SU-DHL-6 (cell line): ENCODE measurements at regions not wholly inside any gene's neighbourhood (a gene's known extent, or its start where the extent isn't known, plus 50 kb on each side); places are given as distances from the start of the nearest gene placed in this dataset.

ENCODE experiments used
- H2AFZ ChIP-seq: fragments of 200-600 bp; sonication (generic); 2 replicates; pipeline ENCODE4 v1.6.1; 2014; ENCODE audit warnings: low read depth, mild to moderate bottlenecking, moderate library complexity, mixed read lengths, antibody characterized with exemption, low read length; ENCODE audit not compliant: severe bottlenecking
- H3F3A ChIP-seq: fragments of 200-600 bp; shearing (Covaris generic); 2 replicates; pipeline ENCODE4 v1.6.0; 2016; ENCODE audit warnings: antibody characterized with exemption, mild to moderate bottlenecking; ENCODE audit not compliant: insufficient read depth
- H3K27ac ChIP-seq: fragments of 200-600 bp; sonication (generic); 2 replicates; pipeline ENCODE4 v1.5.1; 2016; ENCODE audit warnings: low read depth, mild to moderate bottlenecking, low read length, moderate library complexity, mixed read lengths
- H3K27me3 ChIP-seq: fragments of 200-600 bp; sonication (generic), shearing (Covaris generic); 2 replicates; pipeline ENCODE4 v1.6.0; 2014; ENCODE audit warnings: mild to moderate bottlenecking, low read length
- H3K36me3 ChIP-seq: fragments of 200-600 bp; sonication (generic); 2 replicates; pipeline ENCODE4 v1.6.1; 2014; ENCODE audit warnings: mild to moderate bottlenecking, low read length, mixed read lengths
- H3K4me2 ChIP-seq: fragments of 300-600, 200-600 bp; shearing (Covaris generic), sonication (generic); 2 replicates; pipeline ENCODE4 v1.6.0; 2014; ENCODE audit warnings: low read length, low read depth, mild to moderate bottlenecking; ENCODE audit not compliant: poor library complexity, severe bottlenecking
- H3K4me3 ChIP-seq: fragments of 200-600 bp; sonication (generic); 2 replicates; pipeline ENCODE4 v1.5.1; 2014; ENCODE audit warnings: antibody characterized with exemption, low read length, mild to moderate bottlenecking, mixed read lengths; ENCODE audit not compliant: insufficient read depth, poor library complexity, severe bottlenecking
- H3K79me2 ChIP-seq: fragments of 200-600 bp; sonication (generic); 2 replicates; pipeline ENCODE4 v1.6.1; 2014; ENCODE audit warnings: mild to moderate bottlenecking, low read length, moderate library complexity; ENCODE audit not compliant: insufficient read depth
- H3K9ac ChIP-seq: fragments of 200-600 bp; sonication (generic); 2 replicates; pipeline ENCODE4 v1.7.0; 2014; ENCODE audit warnings: mild to moderate bottlenecking, low read length
- H3K9me2 ChIP-seq: fragments of 200-600 bp; sonication (generic); replicated peaks from 2 replicates; pipeline ENCODE4 v1.6.1; 2014; ENCODE audit warnings: low read length; ENCODE audit not compliant: insufficient read depth
- H3K9me3 ChIP-seq: fragments of 200-600 bp; sonication (generic); 2 replicates; pipeline ENCODE4 v1.6.1; 2014; ENCODE audit warnings: low read length, mixed read lengths; ENCODE audit not compliant: insufficient read depth
- H4K20me1 ChIP-seq: fragments of 200-600 bp; sonication (generic); 2 replicates; pipeline ENCODE4 v1.6.1; 2014; ENCODE audit warnings: low read depth, mild to moderate bottlenecking, antibody characterized with exemption, low read length, moderate library complexity, mixed read lengths
- CTCF ChIP-seq: fragments of 200-600 bp; sonication (generic); IDR thresholded peaks from one replicate; pipeline ENCODE4 v1.5.1; 2017; ENCODE audit warnings: antibody characterized with exemption, mild to moderate bottlenecking, low read length, moderate library complexity; ENCODE audit not compliant: insufficient read depth, poor library complexity, severe bottlenecking
- EZH2phosphoT487 ChIP-seq: fragments of 200-600 bp; sonication (generic), shearing (Covaris generic); conservative IDR thresholded peaks from 2 replicates; pipeline ENCODE4 v1.6.1; 2018; ENCODE audit warnings: mild to moderate bottlenecking, antibody characterized with exemption, low read length, moderate library complexity, mixed read lengths

GRCh38 chr3:117547956-117548550 is 838.5 kb downstream of the TUSC7 start:
- Histone ChIP-seq H4K20me1 (no peaks in the 10 kb centered on the region), H3K9me3 (no peaks in the 10 kb centered on the region), H3K9ac (no peak overlapping the region), H3K4me3 (no peak overlapping the region), H2AFZ (no peak overlapping the region), H3K79me2 (no peaks in the 10 kb centered on the region), H3K4me2 (no peak overlapping the region), H3K36me3 (no peaks in the 10 kb centered on the region), H3K27me3 (no peaks in the 10 kb centered on the region), H3F3A (no peaks in the 10 kb centered on the region), H3K27ac (no peak overlapping the region), H3K9me2 (no peaks in the 10 kb centered on the region)
- TF ChIP-seq EZH2phosphoT487 = no peak
- no peak for TF ChIP-seq CTCF

- H3K9me3 ChIP-seq = no peaks in the 10 kb centered on the region
- no peak overlapping the region for H3K27ac ChIP-seq
- H3K27me3 ChIP-seq = no peaks in the 10 kb centered on the region
- H3K79me2 ChIP-seq = no peaks in the 10 kb centered on the region
- no peaks in the 10 kb centered on the region for H3K9me2 ChIP-seq
- no peak overlapping the region for H3K4me2 ChIP-seq
- H3K9ac ChIP-seq = no peak overlapping the region
- no peak overlapping the region for H2AFZ ChIP-seq
- H3K4me3 ChIP-seq = no peak overlapping the region
- no peak for TF ChIP-seq EZH2phosphoT487
- no peak for TF ChIP-seq CTCF
- H3F3A ChIP-seq = no peaks in the 10 kb centered on the region
- H3K36me3 ChIP-seq = no peaks in the 10 kb centered on the region
- H4K20me1 ChIP-seq = no peaks in the 10 kb centered on the region
Observed at GRCh38 chr3:117548600-117548999, 839.0 kb downstream of the TUSC7 start.

- Histone ChIP-seq H3K79me2 (no peaks in the 10 kb centered on the region), H3K4me2 (no peak overlapping the region), H2AFZ (no peak overlapping the region), H3K9me3 (no peaks in the 10 kb centered on the region), H3K27me3 (no peaks in the 10 kb centered on the region), H3K27ac (no peak overlapping the region), H3K4me3 (no peak overlapping the region), H3K36me3 (no peaks in the 10 kb centered on the region), H3K9me2 (no peaks in the 10 kb centered on the region), H4K20me1 (no peaks in the 10 kb centered on the region), H3F3A (no peaks in the 10 kb centered on the region), H3K9ac (no peak overlapping the region)
- TF ChIP-seq CTCF (no peak), EZH2phosphoT487 (no peak)
Observed at GRCh38 chr3:117549716-117550115, 840.1 kb downstream of the TUSC7 start.
